CD4-positive, alpha-beta T cell treated with Interleukin-6 for 4 hours (primary cell): ENCODE measurements at regions not wholly inside any gene's neighbourhood (a gene's known extent, or its start where the extent isn't known, plus 50 kb on each side); places are given as distances from the start of the nearest gene placed in this dataset.
A peak's percentile ranks its signal among the peaks of the same experiment; 100 is the strongest.

ENCODE experiments used
- DNase-seq: peaks from one replicate; pipeline ENCODE4 v3.0.0-alpha.2; 2020; ENCODE audit warnings: mixed read lengths

DNA sequence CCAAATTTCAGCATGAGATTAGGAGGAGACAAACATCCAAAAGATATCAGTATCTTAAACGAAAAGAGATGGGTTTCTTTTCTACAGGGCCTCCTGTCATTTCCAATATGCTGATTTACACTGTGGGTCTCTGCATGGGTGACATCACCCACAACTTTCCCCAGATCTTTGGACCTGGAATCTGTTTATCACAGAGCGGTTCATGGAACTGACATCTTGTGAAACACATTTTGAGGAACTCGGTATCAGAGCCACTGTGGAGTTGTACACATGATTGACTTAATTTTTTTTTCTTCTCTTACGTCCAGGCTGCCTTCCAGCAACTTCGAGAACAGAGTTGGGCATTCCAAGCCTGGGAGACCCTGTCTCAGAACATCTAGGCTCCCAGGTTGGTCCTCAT is 80.2 kb upstream of the SERP2 start:
- no peak for DNase-seq

DNA sequence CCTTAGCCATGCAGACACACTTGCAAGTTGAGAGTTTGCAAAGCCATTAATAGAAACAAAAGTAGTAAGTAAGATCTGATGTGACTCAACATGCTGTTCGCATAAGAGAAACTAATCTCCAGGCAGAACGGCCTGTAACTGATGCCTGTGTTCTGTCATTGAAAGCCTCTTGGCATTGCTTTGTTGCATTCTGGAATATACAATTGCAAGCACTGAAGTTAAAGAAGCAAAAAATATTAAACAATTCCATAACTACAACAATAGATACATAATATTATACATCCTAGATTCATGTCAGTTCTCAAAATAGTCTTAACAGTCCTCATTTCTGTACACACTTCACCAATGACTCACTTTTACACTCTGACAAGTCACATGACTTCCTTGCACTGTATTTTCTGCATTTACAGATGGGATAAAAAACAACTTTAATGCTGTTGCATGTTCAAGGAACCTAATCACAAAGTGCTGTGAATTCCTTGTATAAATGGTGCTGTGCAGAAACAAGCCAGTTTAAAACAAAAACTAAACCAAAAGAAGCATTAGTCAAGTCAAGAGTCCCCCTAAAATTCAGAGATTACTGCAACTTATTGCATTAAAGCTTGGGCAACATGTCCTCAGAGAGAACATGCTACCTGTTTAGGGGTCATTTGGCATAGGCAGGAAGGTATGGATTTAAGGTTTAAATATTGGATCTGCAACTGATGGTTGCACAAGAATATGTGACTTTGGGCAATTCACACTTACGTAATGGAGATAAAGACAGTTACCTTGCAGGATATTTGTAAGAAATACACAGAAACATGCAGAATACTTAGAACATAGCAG is 79.5 kb upstream of the SERP2 start:
- DNase-seq = no peak

DNA sequence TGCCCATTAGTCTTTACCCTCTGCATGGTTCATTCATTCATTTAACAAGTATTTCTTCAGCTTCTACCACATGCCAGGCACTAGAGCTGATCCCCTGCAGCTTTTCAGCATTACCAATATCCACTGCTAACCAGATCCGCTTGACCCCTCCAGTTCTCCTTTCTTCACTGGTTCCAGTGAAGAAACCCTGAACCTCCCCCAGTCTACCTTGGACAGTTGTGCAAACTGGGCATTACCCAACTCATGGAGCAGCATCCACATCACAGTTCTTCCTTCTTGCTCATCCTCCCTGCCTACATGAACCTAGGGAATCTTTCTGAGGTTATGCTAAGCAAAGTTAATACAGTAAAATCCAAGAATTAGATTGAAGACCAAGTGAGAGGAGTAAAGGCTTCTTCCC is 78.7 kb upstream of the SERP2 start:
- DNase-seq = no peak

DNA sequence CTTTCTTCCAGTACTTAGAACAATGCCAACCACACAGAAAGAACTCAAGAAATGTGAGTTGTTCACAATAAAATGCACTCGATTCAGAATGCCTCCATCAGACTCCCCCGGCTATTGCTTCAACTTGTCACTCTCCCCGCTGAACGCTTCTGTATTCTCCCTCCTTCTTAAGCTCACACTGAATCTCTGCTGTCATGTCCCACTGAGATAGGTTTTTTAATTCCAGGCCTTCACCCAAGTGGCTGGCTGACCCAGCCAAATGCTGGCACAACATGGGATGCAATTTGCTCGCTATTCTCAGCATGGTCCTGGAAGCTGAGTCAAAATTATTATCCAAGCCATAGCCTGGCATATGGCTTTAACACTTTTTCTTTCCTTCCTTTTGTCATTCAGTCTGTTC is 76.8 kb upstream of the SERP2 start:
- DNase-seq = no peak

DNA sequence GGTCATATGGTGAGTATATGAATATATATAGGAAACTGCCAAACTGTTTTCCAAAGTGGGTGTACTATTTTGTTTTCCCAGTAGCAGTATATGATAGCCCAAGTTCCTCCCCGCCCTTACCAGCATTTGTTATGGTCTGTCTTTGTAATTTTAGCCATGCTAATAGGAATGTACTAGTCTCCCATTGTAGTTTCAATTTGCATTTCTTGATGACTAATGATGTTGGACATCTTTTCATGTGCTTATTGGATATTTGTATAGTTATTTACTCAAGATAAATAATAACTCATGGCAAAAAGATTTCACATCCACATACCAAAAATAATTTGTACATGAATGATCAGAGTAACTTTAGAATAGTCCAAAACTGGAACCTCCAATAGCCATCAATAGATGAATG is 75.3 kb upstream of the SERP2 start:
- DNase-seq = no peak

DNA sequence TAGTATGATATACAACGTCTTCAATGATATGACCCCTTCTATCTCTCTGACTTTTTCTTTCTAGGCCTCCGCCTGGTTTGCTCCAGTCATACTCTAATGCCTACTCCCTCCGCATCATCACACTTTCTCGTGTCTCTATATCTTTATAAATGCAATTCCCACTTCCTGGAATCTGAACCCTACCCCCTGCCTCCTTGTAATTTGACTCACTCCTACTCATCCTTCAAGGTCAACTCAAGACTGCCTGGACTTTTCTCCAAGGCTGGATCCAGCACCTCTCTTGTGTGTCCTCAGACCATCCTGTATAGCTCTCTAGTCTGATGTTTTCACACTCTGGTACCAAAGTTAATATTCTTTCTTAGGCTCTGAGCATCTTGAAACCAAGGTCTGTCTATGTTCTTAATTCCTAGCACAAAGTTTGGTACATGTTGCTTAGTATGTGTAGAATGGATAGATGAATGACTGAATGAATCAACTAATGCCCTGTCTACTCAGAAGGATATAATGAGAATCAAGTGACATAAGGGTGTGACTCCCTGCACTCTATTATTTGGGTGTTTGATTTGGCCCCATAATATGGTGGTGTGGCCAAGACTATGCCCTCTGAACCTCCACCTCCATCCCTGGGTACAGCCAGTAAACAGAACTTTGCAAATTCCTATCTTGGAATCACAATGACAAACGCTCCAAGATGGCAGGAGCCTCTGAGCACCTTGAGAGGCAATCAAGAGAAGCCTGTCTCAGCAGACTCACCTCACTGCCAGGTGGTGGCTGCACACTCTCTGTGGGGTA is 74.3 kb upstream of the SERP2 start:
- no peak for DNase-seq

DNA sequence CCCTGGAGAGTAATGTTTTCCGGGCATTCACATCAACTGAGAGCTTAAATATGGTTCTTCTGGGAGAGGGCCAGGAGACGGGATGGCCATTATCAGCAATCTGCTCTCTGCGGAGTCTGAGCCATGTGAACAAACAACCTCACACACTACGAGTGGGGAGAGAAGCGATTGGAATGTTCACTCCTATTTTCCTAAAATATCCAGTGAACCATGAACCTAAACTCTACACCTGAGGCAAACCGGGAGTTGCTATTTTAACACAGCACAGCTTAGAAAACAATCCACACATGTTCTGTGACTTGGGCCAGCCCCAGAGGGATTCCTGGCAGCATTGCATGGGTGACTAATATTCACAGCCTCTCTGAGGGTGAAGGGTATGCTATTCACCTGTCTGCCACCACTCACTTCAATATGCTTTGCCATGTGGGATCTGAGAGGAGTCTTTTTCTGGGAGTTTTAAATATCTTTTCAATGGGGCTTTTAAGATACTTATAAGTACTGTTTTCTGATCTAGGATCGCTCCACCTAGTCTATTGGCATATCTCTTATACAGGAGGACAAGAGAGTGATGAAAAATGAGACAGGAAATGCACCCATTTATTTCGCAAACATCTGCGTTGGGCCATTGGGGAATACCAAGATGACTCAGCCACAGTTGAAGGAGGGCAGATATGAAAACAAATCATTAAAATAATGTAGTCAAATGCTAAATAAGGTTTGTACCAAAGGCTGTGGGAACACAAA is 72.6 kb upstream of the SERP2 start:
- no peak for DNase-seq

DNA sequence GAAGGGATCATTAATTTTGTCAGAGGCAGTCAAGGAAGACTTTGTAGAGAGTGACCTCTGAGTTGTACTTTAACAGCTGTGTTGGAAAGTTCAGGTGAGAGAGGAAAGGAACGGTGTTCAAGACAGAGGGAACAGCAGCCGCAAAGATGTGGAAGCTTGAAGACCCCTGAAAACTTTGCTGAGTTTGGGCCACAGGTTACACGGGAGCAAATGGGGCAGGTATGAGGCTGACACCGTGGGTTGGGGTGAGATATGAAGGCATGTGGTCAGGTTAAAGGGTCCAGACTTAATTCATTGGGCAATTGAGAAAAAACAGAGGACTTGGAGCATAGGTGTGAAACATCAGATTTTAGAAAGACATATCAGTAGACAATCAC is 72.0 kb upstream of the SERP2 start:
- DNase-seq = no peak

DNA sequence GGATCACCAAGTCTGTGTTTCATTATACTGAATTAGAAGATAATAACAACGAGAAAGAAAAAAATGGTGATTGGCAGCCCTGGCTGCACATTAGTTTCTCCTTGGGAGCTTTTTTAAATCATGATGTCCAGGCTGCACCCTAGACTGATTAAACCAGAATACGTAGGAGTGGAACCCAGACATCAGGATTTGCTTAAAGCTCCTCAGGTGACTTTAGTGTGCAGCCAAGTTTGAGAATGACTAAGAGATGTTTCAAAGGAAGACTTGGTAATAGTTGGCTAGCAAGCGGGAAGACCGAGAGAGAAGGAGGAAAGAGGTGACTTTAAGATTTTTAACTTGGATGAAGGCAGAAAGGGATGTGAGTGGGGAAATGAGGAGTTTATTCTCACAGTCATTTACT is 71.4 kb upstream of the SERP2 start:
- no peak for DNase-seq

DNA sequence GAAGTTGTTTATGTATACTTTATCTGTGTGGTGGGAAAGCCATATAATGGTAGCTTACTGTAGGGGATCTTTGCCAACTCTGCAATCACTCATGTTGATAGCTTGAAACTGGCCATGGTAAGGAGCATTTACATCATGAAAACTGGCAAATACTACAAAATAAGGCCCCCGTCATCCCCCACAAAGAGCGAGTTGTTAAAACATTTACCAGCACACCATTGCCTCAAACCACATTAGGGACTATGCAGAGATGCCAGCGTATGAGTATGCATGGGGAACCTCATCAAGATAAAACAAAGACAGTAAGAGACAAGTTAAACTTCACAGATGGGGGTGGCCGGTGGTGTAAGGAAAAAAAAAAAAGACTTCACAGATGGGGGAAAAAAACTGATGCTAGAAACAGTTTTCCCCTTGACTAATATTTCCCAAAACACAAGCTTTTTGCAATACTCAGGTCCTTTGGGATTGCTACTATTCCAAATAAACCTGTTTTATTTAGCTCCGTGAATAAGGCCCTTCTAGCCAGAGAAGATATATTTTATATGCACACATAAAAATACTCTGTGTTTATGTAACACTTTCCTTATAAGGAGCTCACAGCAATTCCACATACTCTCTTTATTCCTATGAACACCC is 70.6 kb upstream of the SERP2 start:
- no peak for DNase-seq

DNA sequence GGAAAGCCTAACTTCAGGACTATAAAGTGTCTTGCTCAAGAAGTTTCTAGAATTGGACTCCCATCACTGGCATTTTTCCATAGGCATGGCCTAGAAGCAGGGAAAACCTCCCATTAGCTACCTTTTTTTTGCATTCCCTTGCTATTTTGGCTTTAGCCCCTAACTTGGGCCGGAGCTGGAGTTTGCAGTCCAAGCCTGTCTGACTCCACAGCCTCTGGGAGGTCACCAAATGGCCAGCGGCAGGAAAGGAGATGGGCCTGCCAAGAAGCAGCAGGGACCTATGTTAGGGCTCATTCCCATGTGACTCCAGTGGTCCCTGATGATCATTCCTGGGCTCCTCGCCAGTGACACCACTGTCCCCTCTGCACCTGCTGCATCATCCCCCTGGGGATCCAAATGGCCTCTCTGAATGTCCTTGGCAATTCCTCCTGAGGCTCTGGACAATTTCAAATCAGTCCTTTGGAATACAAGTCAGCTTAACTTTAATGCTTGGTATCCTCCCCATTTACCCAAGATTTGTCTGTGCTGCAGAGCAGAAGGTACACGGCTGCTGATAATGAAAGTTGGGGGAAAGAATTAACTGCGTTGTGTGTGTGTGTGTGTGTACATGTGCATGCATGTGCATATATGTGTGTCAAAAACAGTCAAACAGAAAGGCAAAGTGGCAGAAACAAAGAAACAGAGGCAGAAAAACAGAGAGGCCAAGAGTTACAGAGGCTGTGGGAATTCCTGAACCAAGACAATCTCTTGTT is 69.8 kb upstream of the SERP2 start:
- DNase-seq = no peak

DNA sequence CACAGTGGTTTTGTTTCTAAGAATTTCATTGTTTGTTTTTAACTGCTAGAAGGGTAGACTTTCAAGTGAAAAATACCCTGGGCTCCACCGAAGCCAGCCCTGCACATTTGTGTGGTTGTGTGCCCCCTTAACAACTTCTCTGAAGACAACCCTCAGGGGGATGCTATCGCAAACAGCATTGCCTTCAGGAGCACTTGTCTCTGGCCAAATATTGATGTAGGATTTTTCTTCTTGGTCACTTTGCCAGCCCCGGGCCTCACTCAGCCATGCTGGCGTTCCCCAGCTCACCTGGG is 69.2 kb upstream of the SERP2 start:
- DNase-seq = no peak

DNA sequence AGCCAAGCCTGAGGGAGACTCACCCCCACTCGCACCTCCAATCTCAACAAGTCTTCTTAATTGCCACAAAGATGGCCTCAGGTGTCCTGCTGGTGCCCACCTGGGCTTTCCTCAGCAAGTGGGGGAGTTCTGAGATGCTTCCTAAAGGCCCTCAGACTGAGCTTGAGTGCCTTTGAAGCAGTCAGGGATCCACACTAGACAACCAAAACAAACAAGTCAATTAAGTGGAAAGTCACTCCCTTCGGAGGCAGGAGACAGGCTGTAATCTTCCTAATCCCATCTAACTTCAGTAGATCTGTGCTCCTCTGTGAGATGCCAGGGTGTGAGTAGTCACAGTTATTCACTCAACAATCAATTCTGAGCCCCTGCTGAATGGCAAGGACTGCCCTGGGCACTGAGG is 68.3 kb upstream of the SERP2 start:
- DNase-seq = no peak

DNA sequence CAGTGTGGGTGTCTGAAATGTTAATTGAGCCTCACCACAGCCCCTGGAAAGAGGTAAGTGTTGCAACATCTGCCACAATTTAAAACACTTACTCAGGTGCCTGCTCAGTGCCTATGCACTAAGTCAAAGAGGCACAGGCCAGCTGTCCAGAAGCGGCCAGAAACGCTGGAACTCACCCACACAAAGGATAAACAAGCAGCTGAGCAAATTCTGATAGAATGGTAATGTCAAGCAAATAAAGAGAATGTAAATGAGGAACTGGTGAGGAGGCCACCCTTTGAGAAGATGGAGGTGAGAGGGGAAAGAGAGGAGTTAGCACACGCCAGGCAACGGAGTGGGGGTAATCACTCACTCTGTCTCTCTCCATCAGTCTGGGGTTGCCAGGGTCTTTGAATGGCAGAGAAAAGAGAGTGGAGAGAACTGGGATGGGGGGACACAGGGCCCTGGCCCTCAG is 67.7 kb upstream of the SERP2 start:
- DNase-seq = no peak

DNA sequence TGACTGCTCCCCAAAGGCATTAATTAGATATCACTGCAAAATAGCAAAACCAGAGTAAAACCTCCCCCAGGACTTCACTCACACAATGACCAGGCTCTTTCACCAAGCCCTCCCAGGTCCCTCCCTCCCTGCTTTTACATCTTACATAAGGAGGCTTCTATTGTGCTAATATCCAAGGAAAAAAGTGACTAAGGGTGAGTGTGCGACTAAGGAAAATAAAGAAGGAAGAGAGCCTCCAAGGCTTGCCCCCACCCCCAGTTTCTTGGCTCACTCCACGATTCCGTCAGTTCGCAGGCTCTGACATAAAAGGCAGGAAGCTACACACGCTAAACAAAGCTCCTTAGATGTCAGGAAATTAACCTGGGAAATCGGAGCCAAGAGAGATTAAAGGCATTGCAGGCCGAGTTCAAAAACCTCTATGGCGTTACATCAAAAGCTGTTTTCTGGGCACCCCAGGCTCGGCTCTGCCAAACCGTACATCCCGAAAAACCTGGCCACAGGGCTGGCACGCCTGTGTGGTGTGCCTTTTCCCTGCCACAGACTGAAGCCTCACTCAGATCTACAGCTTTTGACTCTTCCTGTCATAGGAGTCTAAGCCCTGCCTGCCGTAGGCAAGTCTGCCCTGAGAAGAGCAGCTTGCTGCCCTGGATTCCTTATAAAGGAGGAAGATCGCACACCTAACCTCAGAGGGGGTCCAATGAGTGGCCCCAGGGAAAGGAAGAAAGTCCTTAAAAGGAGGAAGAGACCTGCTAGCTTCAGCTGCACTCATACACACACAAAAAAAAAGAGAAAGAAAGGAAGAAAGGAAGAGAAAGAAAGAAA is 67.0 kb upstream of the SERP2 start:
- peak; percentile 26 for DNase-seq

DNA sequence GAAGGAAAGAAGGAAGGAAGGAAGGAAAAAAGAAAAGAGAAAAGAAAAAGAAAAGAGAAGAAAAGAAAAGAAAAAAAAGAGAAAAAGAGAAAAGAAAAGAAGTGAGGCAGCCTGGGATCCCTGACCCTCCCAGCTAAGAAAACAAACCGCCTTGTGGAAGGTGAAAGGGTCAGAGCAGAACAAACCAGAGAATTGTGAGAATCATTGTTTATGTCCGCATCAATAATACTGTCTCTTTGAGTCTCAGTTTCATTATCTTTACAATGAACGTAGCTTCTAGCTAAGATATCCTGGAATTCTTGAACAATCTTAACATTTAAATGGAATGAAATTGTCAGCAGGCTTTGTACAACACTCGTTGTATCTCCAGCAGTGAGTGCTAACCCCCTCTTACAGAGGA is 66.4 kb upstream of the SERP2 start:
- no peak for DNase-seq

DNA sequence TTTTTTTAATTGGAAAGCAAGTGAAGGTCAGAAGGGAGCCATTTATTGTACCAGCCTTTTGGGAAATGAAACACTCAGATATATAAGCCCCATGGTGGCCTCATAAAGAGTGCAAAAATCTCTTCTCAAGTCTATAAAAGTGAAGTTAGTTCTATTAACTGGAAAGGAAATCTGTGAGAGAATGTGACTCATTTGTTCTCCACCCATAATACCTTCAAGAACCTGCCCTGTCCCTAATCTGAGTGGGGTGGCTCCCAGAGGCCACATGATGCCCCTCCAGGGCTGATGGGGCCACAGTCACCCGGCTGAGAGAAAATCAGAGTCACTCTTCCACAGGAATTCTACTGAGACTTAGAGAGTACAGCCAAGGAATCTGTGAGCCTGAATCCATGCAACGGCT is 65.8 kb upstream of the SERP2 start:
- no peak for DNase-seq

DNA sequence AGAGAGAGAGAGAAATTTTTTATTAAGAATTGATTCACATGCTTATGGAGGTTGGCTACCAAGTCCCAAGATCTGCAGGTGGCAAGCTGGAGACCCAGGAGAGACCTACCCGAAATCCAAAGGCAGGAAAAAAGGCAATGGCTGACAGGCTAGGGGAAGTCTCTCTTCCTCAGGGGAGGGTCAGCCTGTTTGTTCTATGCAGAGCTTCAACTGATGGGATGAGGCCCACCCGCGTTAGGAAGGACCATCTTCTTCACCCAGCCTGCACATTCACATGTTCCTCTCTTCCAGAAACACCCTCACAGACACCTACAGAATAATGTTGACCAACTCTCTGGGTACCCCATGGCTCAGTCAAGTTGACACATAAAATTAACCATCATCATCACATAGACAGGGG is 65.3 kb upstream of the SERP2 start:
- DNase-seq = no peak

DNA sequence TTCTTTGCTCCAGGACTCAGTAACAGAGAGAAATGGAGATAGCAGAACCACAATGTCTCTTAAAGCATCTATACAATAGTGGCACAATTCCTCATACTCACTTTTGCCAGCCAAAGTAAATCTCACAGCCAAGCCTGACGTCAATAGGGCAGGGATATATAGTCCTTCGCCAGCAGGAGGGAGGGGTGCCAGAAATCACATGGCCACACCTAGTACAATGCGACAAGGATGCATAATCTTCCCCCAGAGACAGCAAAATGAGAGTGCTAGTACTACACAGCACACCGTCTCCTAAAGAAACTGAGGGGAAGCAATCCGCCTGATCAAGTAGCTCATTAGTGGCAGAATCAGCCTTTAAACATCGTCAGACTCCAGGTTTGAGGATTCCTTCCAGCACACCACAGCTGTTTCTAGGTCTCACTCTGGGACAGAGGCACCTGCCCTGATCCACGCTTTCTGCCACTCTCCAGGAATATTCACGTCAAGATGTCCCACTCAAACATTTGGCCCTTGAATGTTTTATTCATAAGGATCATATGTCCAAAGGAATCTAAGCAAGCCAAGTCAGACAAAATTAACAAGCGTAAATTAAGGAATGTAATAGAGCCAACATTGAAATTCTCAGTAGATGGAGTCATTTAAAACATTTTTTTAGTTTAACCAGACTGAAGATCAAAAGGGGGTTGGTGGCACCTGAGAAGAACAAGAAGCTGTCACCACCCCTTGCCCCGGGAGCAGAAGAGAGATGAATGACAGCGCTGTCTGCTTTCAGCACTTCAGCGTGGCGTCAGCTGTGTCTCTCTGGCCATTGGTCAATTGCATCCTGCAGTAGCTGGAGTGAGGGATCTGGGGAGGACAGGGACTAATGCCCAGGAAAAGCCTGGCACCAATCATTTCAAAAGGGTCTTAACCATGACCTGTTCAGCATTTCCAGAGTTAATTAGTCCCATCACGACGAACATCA is 63.5 kb upstream of the SERP2 start:
- DNase-seq = no peak

DNA sequence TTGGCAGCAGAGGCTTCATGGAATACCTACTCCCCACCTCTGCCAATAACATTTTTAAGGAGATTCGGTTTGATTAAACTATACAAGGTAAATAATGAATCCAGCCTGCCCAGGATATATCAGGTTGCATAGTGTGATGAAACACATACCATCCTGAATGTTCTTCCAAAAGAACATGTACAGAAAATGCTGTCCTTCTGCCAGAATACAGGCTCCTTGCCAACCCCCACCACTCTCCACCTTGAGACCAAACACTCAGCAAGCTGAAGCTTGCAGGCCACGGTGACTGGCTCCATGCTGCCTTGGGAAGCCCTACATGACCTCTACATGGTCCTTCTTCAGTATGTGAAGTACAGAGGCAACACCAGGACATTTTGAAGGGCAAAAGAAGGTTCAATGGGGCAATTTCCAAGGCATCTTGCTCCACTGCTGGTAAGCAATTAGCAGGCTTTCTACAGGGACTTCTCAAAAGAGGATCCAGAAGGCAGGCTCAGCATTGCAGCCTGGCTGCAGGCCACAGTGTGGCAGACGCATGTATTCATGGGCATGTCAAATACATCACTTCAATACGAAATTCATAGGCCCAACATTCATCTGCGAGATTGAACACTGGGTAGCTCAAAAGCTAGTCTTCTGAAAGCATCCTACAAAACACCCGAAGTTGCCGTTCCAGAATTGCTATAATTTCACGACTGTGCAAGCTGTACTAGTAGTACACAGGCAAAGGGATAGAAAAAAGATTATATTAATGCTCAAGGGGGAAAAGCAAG is 62.4 kb upstream of the SERP2 start:
- DNase-seq = no peak
